GM10266 (cell line): ENCODE measurements at regions not wholly inside any gene's neighbourhood (a gene's known extent, or its start where the extent isn't known, plus 50 kb on each side); places are given as distances from the start of the nearest gene placed in this dataset.
"Not testable (repeated sequence)": the region's sequence is repeated elsewhere in the genome, so short reads cannot be mapped to it uniquely, and the experiment has no call there.

Experiments
- DNase-seq: peaks from one replicate; pipeline ENCODE4 v3.0.0; 2012; ENCODE audit errors: extremely low spot score
- CTCF ChIP-seq: IDR thresholded peaks from 2 replicates; pipeline ENCODE4 v1.5.1; 2012; ENCODE audit warnings: mild to moderate bottlenecking, low read depth; ENCODE audit not compliant: control insufficient read depth, insufficient read depth; ENCODE audit errors: missing control alignments

- no peak for TF ChIP-seq CTCF
- no peak for DNase-seq
Measured at GRCh38 chr1:70586046-70586445, 175.0 kb downstream of the CTH start.

GRCh38 chr1:70587872-70588366 is 176.9 kb downstream of the CTH start:
- no peak for TF ChIP-seq CTCF
- no peak for DNase-seq

- not testable (repeated sequence) for DNase-seq
Measured at GRCh38 chr1:70593551-70593950, 182.5 kb downstream of the CTH start.

GRCh38 chr1:70608815-70609214 is 197.7 kb downstream of the CTH start:
- no peak for DNase-seq
- no peak for TF ChIP-seq CTCF

- not testable (repeated sequence) for DNase-seq
Measured at GRCh38 chr1:70610164-70610563, 199.1 kb downstream of the CTH start.

- DNase-seq, result no peak
- no peak for TF ChIP-seq CTCF
Measured at GRCh38 chr1:70616946-70617345, 205.9 kb downstream of the CTH start.

GRCh38 chr1:70617728-70618127 is 206.7 kb downstream of the CTH start:
- no peak for TF ChIP-seq CTCF
- DNase-seq, result no peak

GRCh38 chr1:70627910-70628309 is 216.8 kb downstream of the CTH start:
- TF ChIP-seq CTCF, result no peak

More at GRCh38 chr1:70627910-70628309, 216.8 kb downstream of the CTH start:
- no peak for DNase-seq
